Jurkat, Clone E6-1 (cell line): ENCODE measurements at regions not wholly inside any gene's neighbourhood (a gene's known extent, or its start where the extent isn't known, plus 50 kb on each side); places are given as distances from the start of the nearest gene placed in this dataset.
"Not testable (repeated sequence)": the region's sequence is repeated elsewhere in the genome, so short reads cannot be mapped to it uniquely, and the experiment has no call there.

Source experiments
- DNase-seq: peaks from one replicate; pipeline ENCODE4 v3.0.0-alpha.2; 2011; ENCODE audit warnings: low read depth, low spot score
- H3K4me3 ChIP-seq: 2 replicates; pipeline ENCODE4 v1.5.1; 2011; ENCODE audit warnings: mild to moderate bottlenecking, low read length, control low read depth, moderate library complexity

DNA sequence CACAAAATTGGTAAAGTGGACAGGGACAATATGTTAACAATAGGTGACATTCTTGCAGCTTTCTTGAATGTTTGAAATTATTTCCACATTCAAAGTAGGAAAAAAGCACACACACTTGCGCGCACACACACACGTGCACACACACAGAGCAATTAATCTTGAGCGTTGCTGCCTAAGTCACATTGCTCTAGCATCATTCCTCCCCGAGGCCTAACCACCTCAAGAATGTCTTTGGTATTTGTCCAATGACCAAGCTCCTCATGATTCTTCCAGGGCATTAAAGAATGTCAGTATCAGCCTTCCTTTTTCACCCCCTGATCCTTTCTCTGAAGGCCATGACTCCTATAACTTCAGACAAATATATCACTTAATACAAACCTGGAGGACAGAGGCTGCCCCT is 198.1 kb downstream of the NPR3 start:
- DNase-seq = no peak
- H3K4me3 ChIP-seq = no peak overlapping the region

DNA sequence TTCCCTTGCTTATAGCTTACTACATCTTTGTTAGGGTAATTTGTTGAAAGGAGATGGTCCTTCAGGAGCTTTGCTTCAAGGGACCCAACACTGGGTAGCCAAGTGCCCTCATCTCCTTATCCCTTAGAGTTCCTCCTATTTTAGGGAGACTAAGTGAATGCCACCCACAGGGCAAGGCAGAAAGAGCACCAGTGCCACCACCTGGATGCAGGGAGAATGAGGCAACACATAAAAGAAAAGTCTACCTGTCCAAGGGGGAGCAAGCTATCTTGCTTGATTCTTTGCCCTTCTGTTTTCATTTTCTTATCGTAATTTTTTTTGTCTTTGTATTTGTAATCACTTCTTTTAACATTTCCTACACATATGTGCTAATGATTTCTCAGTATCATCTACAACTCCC is 205.5 kb downstream of the NPR3 start:
- DNase-seq = peak; percentile 5

DNA sequence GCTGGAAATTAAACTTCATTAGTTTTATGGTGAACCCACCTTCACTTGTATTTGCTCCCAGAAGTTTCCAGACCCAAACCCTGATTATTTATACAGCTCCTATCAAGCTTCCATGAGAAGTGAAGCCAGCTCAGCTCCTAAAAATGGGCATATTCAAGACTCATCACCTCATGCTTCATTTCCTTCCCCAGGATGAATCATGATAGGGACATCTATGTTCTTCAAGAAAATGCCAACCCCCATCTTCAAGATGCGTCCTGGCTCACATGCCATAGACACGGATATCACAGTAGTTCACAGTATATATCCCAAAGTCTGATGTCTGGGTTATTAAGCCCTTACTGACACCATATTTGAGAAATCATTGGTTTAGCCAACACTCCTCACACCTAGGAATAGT is 217.6 kb downstream of the NPR3 start:
- no peak for DNase-seq
- no peak overlapping the region for H3K4me3 ChIP-seq

More for the DNA sequence above, 205.5 kb downstream of the NPR3 start:
- no peak overlapping the region for H3K4me3 ChIP-seq

DNA sequence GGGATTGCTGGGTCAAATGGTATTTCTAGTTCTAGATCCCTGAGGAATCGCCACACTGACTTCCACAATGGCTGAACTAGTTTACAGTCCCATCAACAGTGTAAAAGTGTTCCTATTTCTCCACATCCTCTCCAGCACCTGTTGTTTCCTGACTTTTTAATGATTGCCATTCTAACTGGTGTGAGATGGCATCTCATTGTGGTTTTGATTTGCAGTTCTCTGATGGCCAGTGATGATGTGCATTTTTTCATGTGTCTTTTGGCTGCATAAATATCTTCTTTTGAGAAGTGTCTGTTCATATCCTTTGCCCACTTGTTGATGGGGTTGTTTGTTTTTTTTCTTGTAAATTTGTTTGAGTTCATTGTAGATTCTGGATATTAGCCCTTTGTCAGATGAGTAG is 220.3 kb downstream of the NPR3 start:
- H3K4me3 ChIP-seq, DNase-seq: not testable (repeated sequence)

DNA sequence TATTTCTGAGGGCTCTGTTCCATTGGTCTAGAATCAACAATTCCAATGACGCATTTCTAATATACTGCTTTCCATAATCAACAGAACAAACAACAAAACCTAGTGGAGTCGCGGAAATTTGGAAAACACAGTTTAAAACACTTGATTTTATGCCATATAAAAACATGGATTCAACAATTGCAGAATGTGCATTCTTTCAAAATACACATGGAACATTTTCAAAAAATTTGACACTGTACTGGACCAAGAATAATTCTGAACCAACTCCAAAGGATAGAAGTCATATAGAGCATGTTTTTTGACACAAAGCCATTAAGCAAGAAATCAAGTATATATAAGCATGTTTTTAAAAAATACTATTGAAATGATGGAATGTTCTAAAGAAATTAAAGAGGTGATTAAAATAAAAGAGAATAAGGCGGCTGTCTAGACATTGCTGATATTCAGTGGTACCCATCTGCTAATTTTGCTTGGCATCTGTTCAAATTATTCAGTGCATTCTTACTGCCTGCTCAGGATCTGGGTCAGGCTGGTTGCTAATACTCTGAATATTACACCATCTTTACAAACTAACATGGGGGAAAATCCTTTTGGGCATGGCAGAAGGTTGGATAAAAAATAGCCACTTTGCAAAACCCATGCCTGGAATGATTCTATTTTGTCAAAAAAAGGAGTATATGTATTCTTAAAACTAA is 221.3 kb downstream of the NPR3 start:
- H3K4me3 ChIP-seq = no peak overlapping the region
- no peak for DNase-seq

DNA sequence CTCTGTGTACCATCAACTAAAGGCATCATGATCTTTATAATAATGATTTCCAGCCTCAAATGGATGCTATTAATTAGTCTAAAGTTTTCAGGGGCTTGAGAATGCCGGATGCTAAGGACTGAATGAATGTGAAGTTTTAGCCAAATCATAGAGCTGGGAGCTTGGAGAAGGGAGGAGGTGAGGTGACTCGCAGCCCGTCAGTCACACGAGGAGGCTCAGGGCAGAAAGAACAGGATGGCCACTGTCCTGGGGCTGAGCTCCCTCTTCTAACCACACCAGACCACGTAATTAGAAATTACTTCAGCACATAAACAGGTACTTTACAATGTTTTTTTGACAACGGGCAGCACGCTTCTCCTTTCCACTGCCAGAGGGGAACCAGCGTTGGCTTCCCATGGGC is 222.6 kb downstream of the NPR3 start:
- H3K4me3 ChIP-seq = no peak overlapping the region
- no peak for DNase-seq

DNA sequence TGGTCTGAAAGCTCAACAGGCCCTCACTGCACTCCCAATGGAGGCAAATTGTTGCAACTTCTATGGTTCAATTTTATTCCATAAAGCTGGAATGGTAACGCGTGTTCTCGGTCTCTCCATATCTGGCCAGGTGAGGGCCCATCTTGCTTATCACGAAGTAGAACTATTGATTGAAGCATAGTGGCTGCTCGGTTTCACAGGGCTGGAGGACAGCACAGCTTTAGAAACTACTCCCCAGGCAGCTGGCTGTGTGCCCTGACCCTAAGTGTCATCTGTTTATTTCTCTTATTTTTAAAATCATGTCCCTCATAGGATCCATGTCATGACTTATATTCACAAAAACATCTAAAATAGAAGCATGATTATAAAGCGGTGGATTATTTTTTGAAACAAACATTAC is 223.4 kb downstream of the NPR3 start:
- H3K4me3 ChIP-seq = no peak overlapping the region
- DNase-seq = no peak

DNA sequence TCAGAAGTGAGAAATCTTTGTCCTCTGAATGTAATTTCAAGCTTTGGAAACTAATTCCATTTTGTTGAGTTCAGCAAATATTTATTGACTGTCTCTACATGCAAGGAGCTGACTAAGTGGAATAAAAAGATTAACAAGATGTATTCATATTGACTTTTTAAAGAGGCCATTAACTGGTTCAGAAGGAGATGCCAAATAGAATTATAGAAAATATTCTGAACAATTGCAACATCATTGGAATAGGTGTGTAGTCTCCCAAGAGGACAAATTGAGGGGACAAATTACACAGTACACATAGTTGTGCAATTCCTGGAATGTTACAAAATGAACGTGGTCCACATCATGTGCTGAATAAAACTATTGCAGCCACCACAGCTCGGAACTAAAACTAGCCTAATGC is 224.2 kb downstream of the NPR3 start:
- no peak for DNase-seq
- no peak overlapping the region for H3K4me3 ChIP-seq

DNA sequence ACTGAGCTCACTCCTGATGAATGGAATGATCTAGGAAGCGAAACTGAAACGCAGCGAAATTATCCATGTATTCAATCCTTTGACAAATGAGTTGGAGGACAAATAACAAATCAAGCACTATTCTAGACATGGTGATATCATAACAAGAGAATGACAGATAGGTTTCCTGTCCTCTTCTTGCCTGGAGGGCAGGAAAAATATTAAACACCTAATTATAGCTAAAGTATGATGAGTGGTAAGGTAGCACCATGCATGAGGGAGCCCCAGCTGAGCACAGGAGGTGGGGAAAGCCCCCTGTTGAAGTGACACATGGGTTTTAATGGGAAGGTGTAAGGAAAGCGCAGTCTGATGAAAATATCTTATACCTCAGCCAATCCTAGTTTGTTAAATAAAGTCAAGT is 225.2 kb downstream of the NPR3 start:
- DNase-seq = no peak
- H3K4me3 ChIP-seq = no peak overlapping the region

DNA sequence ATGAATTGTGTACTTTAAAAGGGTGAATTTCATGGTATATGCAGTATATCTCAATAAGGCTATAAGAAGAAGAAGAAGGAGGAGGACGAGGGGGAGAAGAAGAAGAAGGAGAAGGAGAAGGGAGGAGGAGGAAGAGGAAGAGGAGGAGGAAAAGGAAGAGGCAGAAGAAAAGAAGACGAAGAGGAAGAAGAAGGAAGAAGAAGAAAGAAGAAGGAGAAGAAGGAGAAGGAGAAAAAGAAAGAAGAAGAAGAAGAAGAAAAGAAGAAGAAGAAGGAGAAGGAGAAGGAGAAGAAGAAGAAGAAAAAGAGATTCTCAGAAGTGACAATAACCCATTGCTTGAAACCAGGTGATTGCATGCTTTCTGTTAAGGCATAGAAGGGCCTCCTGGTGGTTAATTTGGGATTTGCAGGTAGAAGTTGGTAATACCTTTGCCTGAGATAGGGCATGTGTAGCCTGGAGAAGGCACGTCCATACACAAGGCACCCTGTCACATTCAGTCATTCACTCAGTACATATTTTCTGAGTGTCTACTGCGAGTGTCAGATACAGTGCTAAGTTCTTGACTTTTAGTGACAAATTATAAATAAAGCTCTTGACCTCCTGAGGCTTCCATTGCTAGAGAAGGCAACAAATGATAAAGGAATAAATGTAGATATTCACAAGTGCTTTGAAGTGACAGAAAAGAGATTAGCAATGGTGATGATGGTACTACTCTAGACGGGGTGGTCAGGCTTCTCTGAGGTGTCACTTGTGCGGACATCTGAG is 231.3 kb downstream of the NPR3 start:
- DNase-seq = peak; percentile 64
- H3K4me3 ChIP-seq = no peak overlapping the region

DNA sequence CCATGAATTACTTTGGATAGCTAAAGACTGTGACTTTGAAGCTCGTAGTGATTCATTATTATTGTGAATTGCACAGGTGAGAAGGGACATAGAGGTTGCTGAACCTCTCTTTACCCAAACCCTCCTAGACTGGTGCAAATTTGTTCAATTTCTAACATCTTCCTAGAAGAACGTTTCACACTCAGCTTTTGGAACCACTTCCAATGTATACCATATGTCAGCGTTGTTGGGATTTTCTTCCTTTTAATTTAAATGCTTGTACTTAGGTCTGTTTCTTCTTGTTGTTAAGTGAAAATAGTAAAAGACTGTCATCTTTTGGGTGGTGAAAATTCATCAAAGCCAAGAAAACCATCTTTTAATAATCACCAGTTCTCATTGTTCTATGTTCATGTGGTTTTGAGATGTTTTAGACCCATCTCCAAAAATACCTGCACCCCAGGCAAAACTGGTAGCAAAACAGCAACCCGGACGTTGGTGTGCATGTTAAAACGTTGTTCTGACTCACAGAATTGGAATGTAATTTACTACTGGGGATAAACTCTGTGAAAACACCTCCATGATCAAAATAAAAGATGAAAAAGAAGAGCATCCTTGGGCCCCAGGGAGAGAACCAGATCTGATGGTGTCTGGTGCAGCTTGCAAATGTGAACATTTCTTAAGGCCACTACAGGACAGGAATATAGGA is 238.3 kb downstream of the NPR3 start:
- no peak for DNase-seq
- H3K4me3 ChIP-seq = no peak overlapping the region

DNA sequence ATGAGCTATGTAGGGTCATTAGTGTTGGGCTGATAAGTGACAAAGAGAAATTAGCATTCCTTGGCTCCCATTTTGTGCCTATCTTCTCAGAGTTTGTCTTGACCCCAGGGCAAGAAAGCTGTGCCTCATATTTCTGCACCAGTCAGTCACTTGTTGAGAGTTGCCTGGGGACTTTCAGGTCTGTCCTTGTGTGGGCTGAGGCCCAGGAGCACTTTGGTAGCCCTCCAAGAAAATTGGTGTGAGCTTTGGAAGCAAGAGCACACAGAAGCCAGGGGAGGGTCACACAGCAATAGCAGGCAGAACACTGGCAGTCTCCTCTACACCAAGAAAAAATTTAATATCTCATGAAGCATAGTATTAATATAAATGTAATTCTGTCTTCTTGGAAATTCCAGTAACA is 239.9 kb downstream of the NPR3 start:
- DNase-seq = no peak
- H3K4me3 ChIP-seq = no peak overlapping the region

DNA sequence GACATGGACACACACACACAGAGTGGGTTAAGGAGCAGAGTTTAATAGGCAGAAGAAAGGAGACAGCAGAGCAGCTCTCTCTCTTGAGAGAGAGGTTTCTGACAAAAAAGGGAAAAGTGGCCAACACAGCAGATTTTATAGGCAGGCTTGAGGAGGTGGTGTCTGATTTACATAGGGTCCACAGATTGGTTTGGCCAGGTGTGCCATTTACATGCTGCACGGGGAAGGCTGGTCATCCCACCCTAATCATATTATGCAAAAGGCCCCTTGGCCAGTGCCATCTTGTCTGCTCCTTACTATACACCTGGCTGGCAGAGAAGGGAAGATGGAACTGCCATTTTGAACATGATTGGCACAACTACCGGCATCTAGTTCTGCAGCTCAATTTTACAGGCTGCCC is 240.8 kb downstream of the NPR3 start:
- no peak for DNase-seq
- no peak overlapping the region for H3K4me3 ChIP-seq

DNA sequence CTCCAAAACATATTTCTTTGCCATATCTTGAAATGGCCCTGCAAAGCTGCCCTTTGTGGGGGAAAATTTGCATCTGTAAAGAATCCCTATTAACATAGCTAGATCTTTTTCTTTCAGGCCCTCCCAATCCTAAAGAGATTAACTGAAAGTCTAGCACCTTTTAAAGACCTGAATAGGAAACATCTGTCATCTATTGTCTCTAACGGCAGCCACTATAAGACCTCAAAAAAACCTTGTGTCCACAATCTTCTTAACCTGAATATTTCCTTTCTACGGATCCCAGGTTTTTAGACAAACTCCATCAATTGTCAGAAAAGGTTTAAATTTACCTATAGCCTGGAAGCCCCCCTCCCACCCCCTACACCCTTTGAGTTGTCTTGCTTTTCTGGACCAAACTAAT is 241.3 kb downstream of the NPR3 start:
- not testable (repeated sequence) for DNase-seq, H3K4me3 ChIP-seq

DNA sequence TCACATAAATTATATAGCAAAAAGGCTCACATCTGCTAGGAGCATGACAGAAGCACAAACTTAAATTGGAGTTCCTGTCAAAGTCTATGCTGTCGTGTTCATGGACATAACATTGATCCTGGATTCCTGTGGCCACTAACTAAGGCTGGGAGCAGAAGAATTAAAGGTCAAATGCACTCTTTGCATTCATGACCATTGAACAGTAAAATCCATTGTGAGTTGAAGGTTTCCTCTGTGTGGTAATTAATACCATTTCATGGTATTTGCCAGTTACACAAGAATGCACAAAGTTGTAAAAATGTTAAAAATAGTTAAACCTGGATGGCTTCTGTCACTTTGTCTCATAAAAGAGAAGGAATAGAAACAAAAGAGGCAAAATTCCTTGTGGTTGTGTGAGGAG is 242.6 kb downstream of the NPR3 start:
- no peak overlapping the region for H3K4me3 ChIP-seq
- no peak for DNase-seq

DNA sequence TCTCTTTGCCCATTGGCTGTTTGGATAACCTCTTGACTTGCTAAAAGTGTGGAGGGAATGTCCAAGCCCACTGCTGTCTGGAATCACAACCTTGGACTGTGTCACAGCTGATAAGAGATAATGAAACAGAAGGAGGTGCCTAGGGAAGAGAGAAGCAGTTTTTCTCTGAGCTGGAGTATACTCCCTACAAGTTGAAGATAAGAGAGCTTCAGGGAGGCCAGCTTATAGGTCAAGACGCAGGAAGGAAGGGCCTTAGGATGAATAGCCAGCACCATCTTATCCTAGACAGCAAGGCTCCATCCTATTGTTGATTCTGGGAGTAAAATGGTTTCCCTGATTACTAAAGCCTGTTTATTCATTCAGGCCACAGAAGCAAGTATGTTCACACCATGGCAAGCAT is 244.7 kb downstream of the NPR3 start:
- no peak overlapping the region for H3K4me3 ChIP-seq
- DNase-seq = no peak

DNA sequence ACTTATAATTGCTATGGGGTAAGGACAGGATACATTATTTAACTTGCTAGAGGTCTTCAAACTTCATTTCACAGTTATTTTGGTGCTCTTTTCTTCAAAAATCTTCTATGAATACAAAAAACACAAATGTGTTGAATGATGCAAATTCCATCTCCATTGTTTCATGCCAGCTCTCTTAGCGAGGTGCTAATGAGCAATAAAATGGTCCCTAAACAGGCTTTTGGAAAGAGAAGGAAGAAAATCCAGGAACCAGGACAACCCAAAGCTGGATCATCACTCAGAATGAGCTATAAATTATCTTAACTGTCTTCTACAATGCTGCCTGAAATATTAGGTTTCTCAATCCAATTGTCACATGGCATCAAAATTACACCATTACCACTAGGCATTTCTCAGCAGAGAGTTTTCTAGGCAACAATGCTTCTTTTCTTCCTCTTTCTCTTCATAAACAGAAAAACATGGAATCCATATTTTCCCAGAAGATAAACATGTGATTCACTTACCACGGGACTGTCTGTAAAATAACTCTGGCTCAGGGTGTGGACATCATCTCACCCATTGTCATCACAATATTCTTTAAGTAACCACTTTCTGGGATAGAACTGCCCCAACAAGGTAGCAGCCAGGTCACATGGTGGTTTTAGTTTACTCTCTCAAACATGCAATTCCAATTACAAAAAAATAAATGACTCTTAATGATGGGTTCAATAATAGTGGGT is 249.4 kb downstream of the NPR3 start:
- no peak overlapping the region for H3K4me3 ChIP-seq
- DNase-seq = no peak

DNA sequence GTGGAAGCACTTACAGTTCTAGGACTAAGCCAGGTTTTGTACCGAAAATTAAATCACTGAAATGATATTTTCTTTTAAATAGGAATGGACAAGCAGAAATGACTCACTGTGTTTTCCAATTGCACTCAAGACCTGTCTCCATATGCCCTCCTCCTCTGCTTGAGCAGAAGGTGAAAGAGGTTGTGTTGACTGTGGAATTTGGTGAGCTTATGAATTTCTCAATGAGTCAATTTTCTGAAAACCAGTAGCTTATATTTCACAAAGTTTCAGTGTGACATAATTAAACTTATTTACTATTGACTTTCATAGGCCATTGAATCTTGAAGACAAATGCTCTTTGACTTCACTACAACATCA is 249.9 kb downstream of the NPR3 start:
- no peak overlapping the region for H3K4me3 ChIP-seq
- DNase-seq = no peak

DNA sequence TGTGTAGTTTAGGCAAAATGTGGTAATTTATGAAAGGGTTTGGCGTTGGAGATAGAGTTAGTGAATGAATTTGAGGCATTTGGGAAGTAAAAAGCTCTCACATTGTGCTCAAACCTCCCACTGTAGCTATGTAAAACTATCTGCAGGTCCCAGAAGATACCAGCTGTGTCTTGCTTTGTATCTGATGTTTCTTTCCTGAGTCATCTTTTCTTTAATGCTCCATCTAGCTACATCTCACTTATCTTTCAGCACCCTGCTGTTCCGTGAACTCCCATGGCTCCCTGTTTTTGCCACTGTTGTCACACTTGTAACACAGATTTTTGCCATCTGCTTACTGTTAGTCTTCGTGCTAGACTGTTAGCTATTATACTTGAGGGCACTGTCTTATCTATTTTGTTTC is 253.1 kb downstream of the NPR3 start:
- no peak for DNase-seq

DNA sequence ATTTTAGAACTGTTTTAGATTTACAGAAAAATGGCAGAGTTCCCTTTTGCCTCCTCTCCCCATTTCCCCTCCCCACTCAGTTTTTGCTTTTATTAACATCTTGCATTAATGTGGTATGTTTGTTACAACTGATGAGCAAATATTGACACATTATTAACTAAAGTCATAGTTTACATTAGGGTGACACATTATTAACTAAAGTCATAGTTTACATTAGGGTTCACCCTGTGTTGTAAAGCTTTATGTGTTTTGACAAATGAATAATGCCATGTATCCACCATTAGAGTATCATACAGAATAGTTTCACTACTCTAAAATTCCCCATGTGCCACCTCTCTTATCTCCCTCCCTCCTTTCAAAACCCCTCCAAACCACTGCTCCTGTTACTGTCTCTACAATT is 262.5 kb downstream of the NPR3 start:
- DNase-seq = no peak
- H3K4me3 ChIP-seq = no peak overlapping the region

More for the DNA sequence above, 253.1 kb downstream of the NPR3 start:
- no peak overlapping the region for H3K4me3 ChIP-seq
